Astrocyte (in vitro differentiated cells and primary cell): ENCODE measurements at regions not wholly inside any gene's neighbourhood (a gene's known extent, or its start where the extent isn't known, plus 50 kb on each side); places are given as distances from the start of the nearest gene placed in this dataset.

Source experiments
- EZH2 ChIP-seq: IDR thresholded peaks from 2 replicates; pipeline ENCODE4 v1.6.1; 2012; ENCODE audit warnings: mild to moderate bottlenecking, low read length, inconsistent platforms; ENCODE audit not compliant: insufficient read depth
- TF ChIP-seq, protein P1 (sequence below): IDR thresholded peaks from 2 replicates; pipeline ENCODE4 v1.5.1; 2011; ENCODE audit warnings: low read depth, mild to moderate bottlenecking, inconsistent platforms, low read length, moderate library complexity; ENCODE audit not compliant: insufficient read depth

DNA sequence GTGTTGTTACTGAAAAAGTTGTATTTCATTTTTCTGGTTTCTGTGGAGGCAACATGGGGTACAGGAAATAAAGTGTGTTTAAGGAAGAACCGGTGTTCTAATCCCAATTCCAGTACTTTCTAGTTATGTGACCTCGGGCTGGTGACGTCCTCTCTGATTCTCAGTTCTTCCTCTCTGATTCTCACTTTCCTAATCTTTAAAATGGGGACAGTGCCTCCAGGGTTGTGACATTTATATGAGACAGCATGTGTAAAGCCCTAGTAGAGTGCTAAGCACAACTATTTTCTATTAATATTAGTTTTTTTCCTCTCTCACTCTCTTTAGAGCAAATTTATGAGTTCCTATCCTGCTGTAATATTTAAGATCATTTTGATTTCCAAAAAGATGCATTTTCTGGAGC lies 50.9 kb upstream of the PTPDC1 start:
- TF ChIP-seq EZH2 = no peak
- TF ChIP-seq, protein P1, sequence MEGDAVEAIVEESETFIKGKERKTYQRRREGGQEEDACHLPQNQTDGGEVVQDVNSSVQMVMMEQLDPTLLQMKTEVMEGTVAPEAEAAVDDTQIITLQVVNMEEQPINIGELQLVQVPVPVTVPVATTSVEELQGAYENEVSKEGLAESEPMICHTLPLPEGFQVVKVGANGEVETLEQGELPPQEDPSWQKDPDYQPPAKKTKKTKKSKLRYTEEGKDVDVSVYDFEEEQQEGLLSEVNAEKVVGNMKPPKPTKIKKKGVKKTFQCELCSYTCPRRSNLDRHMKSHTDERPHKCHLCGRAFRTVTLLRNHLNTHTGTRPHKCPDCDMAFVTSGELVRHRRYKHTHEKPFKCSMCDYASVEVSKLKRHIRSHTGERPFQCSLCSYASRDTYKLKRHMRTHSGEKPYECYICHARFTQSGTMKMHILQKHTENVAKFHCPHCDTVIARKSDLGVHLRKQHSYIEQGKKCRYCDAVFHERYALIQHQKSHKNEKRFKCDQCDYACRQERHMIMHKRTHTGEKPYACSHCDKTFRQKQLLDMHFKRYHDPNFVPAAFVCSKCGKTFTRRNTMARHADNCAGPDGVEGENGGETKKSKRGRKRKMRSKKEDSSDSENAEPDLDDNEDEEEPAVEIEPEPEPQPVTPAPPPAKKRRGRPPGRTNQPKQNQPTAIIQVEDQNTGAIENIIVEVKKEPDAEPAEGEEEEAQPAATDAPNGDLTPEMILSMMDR = no peak
